WTC11 (cell line): ENCODE measurements at regions not wholly inside any gene's neighbourhood (a gene's known extent, or its start where the extent isn't known, plus 50 kb on each side); places are given as distances from the start of the nearest gene placed in this dataset.

Experiments used
- ATAC-seq: fragments of 200-7000 bp; cut with Tn5 transposase; 2 replicates; pipeline ENCODE4 v1.10.0; 2021; ENCODE audit warnings: mild to moderate bottlenecking, moderate library complexity
- CTCF ChIA-PET: fragments of 300-600 bp; sonication (Branson Sonifier 250); formaldehyde crosslinking; loops from one replicate; lab custom pipeline; 2021; ENCODE audit warnings: antibody characterized with exemption; lab: Charles Lee
- POLR2A ChIA-PET: fragments of 350-600 bp; sonication (Branson Sonifier 250); formaldehyde crosslinking; loops from one replicate; lab custom pipeline; 2021; ENCODE audit warnings: antibody characterized with exemption; lab: Charles Lee
- DNase-seq: peaks from one replicate; pipeline ENCODE4 v3.0.0; 2021; ENCODE audit warnings: low spot score
- H3K27ac Mint-ChIP-seq: 2 replicates; pipeline ENCODE4 v1.8.0; 2021; ENCODE audit warnings: mixed read lengths
- H3K27me3 Mint-ChIP-seq: 2 replicates; pipeline ENCODE4 v1.8.0; 2021; ENCODE audit warnings: low read depth, mild to moderate bottlenecking, moderate library complexity, mixed read lengths
- H3K36me3 Mint-ChIP-seq: 2 replicates; pipeline ENCODE4 v1.8.0; 2021; ENCODE audit warnings: mixed read lengths
- H3K4me1 Mint-ChIP-seq: 2 replicates; pipeline ENCODE4 v1.8.0; 2022; ENCODE audit warnings: mixed read lengths
- H3K4me3 Mint-ChIP-seq: 2 replicates; pipeline ENCODE4 v1.8.0; 2021; ENCODE audit warnings: mild to moderate bottlenecking, moderate library complexity, mixed read lengths
- H3K9me3 Mint-ChIP-seq: 2 replicates; pipeline ENCODE4 v1.8.0; 2021; ENCODE audit warnings: mixed read lengths
- AR ChIP-seq: fragments of 250-450 bp; sonication (Bioruptor Pico); IDR thresholded peaks from 2 replicates; pipeline ENCODE4 v1.9.0; 2021; ENCODE audit warnings: mild to moderate bottlenecking
- ATF6 ChIP-seq: sonication (generic); formaldehyde crosslinking; IDR thresholded peaks from 2 replicates; pipeline ENCODE4 v1.8.1; 2023; ENCODE audit warnings: mild to moderate bottlenecking, missing genetic modification reagents
- CBFB ChIP-seq: sonication (generic); formaldehyde crosslinking; IDR thresholded peaks from 2 replicates; pipeline ENCODE4 v1.8.1; 2022; ENCODE audit warnings: mild to moderate bottlenecking, low read depth, missing genetic modification reagents
- CREM ChIP-seq: sonication (generic); formaldehyde crosslinking; IDR thresholded peaks from 2 replicates; pipeline ENCODE4 v1.8.1; 2022; ENCODE audit warnings: mild to moderate bottlenecking, missing genetic modification reagents, moderate library complexity
- FOXK1 ChIP-seq: sonication (generic); formaldehyde crosslinking; IDR thresholded peaks from 2 replicates; pipeline ENCODE4 v1.8.0; 2022; ENCODE audit warnings: mild to moderate bottlenecking, moderate library complexity, missing genetic modification reagents
- FOXP1 ChIP-seq: sonication (generic); formaldehyde crosslinking; IDR thresholded peaks from 2 replicates; pipeline ENCODE4 v1.8.0; 2022; ENCODE audit warnings: missing genetic modification reagents, mild to moderate bottlenecking, moderate library complexity, borderline replicate concordance
- GABPB1 ChIP-seq: sonication (generic); formaldehyde crosslinking; IDR thresholded peaks from 2 replicates; pipeline ENCODE4 v1.8.1; 2023; ENCODE audit warnings: mild to moderate bottlenecking, missing genetic modification reagents
- IRF2 ChIP-seq: sonication (generic); formaldehyde crosslinking; IDR thresholded peaks from 2 replicates; pipeline ENCODE4 v1.8.0; 2022; ENCODE audit warnings: low read depth, missing genetic modification reagents, borderline replicate concordance
- MXD4 ChIP-seq: fragments of 250-450 bp; sonication (Bioruptor Pico); IDR thresholded peaks from 2 replicates; pipeline ENCODE4 v1.8.0; 2021; ENCODE audit warnings: mild to moderate bottlenecking, moderate library complexity, borderline replicate concordance
- NFYB ChIP-seq: sonication (generic); formaldehyde crosslinking; conservative IDR thresholded peaks from 2 replicates; pipeline ENCODE4 v1.8.0; 2022; ENCODE audit warnings: low read depth, missing genetic modification reagents
- NR3C1 ChIP-seq: sonication (generic); formaldehyde crosslinking; conservative IDR thresholded peaks from 2 replicates; pipeline ENCODE4 v1.8.1; 2023; ENCODE audit warnings: low read depth, mild to moderate bottlenecking, missing genetic modification reagents
- SMAD4 ChIP-seq: sonication (generic); formaldehyde crosslinking; IDR thresholded peaks from 2 replicates; pipeline ENCODE4 v1.8.0; 2022; ENCODE audit warnings: mild to moderate bottlenecking, missing genetic modification reagents
- TCF7 ChIP-seq: sonication (generic); formaldehyde crosslinking; IDR thresholded peaks from 2 replicates; pipeline ENCODE4 v1.8.0; 2022; ENCODE audit warnings: mild to moderate bottlenecking, low read depth, missing genetic modification reagents, moderate library complexity
- TEAD1 ChIP-seq: sonication (generic); formaldehyde crosslinking; IDR thresholded peaks from 2 replicates; pipeline ENCODE4 v1.8.0; 2022; ENCODE audit warnings: mild to moderate bottlenecking, missing genetic modification reagents
- ZNF138 ChIP-seq: sonication (generic); formaldehyde crosslinking; conservative IDR thresholded peaks from 2 replicates; pipeline ENCODE4 v1.8.1; 2022; ENCODE audit warnings: mild to moderate bottlenecking, moderate library complexity, missing genetic modification reagents
- ZNF232 ChIP-seq: sonication (generic); formaldehyde crosslinking; IDR thresholded peaks from 2 replicates; pipeline ENCODE4 v1.8.0; 2022; ENCODE audit warnings: mild to moderate bottlenecking, missing genetic modification reagents
- ZNF416 ChIP-seq: fragments of 250-450 bp; sonication (Bioruptor Pico); IDR thresholded peaks from 2 replicates; pipeline ENCODE4 v1.9.0; 2021; ENCODE audit warnings: mild to moderate bottlenecking, inconsistent platforms
- ZNF423 ChIP-seq: fragments of 250-450 bp; sonication (Bioruptor Pico); IDR thresholded peaks from 2 replicates; pipeline ENCODE4 v2.1.2; 2022; ENCODE audit warnings: mild to moderate bottlenecking, moderate library complexity
- ZNF671 ChIP-seq: fragments of 250-450 bp; sonication (Bioruptor Pico); IDR thresholded peaks from 2 replicates; pipeline ENCODE4 v1.8.0; 2021; ENCODE audit warnings: mild to moderate bottlenecking
- TF ChIP-seq, protein P1 (sequence below): sonication (generic); formaldehyde crosslinking; IDR thresholded peaks from 2 replicates; pipeline ENCODE4 v1.8.1; 2023; ENCODE audit warnings: mild to moderate bottlenecking, missing genetic modification reagents
- TF ChIP-seq, protein P2 (sequence below): sonication (generic); formaldehyde crosslinking; IDR thresholded peaks from 2 replicates; pipeline ENCODE4 v1.8.1; 2023; ENCODE audit warnings: mild to moderate bottlenecking, missing genetic modification reagents, moderate library complexity
- TF ChIP-seq, protein P3 (sequence below): sonication (generic); formaldehyde crosslinking; IDR thresholded peaks from 2 replicates; pipeline ENCODE4 v1.8.0; 2022; ENCODE audit warnings: missing genetic modification reagents
- TF ChIP-seq, protein P4 (sequence below): sonication (generic); formaldehyde crosslinking; IDR thresholded peaks from 2 replicates; pipeline ENCODE4 v1.8.0; 2022; ENCODE audit warnings: mild to moderate bottlenecking, missing genetic modification reagents

DNA sequence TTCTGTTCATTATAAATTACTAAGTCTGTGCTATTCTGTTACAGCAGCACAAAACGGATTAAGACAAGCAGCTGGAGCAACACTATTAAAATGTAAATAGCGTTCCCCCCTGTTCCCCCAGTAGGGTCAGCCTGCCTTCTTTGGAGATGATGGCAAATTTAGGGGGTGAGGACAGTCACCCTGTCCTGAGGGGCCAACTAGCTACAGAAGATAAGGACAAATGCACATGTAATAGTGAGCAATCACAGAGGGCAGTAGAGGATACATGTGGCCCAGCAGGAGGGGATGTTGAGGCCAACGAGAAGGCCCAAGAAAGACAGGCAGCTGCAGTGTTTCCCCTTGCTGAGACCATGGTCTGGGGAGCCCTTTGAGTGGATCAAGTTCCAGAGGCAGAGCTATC, 266.7 kb upstream of the CDYL start:
- H3K36me3 Mint-ChIP-seq = peaks cover 10% of the 10 kb centered on the region; the same call in 1 of the 2 replicates
- no peak overlapping the region for H3K4me3 Mint-ChIP-seq
- ATAC-seq (no peak), DNase-seq (no peak)
- H3K27ac Mint-ChIP-seq = no peak overlapping the region
- ChIA-PET POLR2A (no interaction called here), CTCF (no interaction called here)
- peaks cover 43% of the 10 kb centered on the region for H3K27me3 Mint-ChIP-seq
- TF ChIP-seq ZNF671 (CRISPR knock-in tag) (no peak), ZNF232 (no peak), FOXP1 (no peak), NR3C1 (CRISPR knock-in tag) (no peak), NFYB (CRISPR knock-in tag) (no peak), ZNF416 (CRISPR knock-in tag) (no peak), AR (CRISPR knock-in tag) (no peak), ZNF138 (no peak), GABPB1 (CRISPR knock-in tag) (no peak), FOXK1 (CRISPR knock-in tag) (no peak)
- TF ChIP-seq, protein P1, sequence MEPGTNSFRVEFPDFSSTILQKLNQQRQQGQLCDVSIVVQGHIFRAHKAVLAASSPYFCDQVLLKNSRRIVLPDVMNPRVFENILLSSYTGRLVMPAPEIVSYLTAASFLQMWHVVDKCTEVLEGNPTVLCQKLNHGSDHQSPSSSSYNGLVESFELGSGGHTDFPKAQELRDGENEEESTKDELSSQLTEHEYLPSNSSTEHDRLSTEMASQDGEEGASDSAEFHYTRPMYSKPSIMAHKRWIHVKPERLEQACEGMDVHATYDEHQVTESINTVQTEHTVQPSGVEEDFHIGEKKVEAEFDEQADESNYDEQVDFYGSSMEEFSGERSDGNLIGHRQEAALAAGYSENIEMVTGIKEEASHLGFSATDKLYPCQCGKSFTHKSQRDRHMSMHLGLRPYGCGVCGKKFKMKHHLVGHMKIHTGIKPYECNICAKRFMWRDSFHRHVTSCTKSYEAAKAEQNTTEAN = no peak
- peaks cover 41% of the 10 kb centered on the region for H3K4me1 Mint-ChIP-seq
- H3K9me3 Mint-ChIP-seq = peaks cover 27% of the 10 kb centered on the region

GRCh38 chr6:4506792-4507191, 269.4 kb upstream of the CDYL start:
- peaks cover 22% of the 10 kb centered on the region for H3K36me3 Mint-ChIP-seq
- peaks cover 37% of the 10 kb centered on the region for H3K27me3 Mint-ChIP-seq
- no peak overlapping the region for H3K27ac Mint-ChIP-seq

More at GRCh38 chr6:4506792-4507191, 269.4 kb upstream of the CDYL start:
- H3K9me3 Mint-ChIP-seq = peaks cover 43% of the 10 kb centered on the region
- ATAC-seq (no peak), DNase-seq (no peak)
- POLR2A ChIA-PET = no interaction called here
- peaks cover 55% of the 10 kb centered on the region for H3K4me1 Mint-ChIP-seq
- CTCF ChIA-PET = no interaction called here
- TF ChIP-seq CBFB (CRISPR knock-in tag) (no peak), NFYB (CRISPR knock-in tag) (no peak), CREM (CRISPR knock-in tag) (no peak), SMAD4 (CRISPR knock-in tag) (no peak), FOXK1 (CRISPR knock-in tag) (no peak), ATF6 (CRISPR knock-in tag) (no peak), AR (CRISPR knock-in tag) (no peak), MXD4 (CRISPR knock-in tag) (no peak), TEAD1 (CRISPR knock-in tag) (no peak), ZNF416 (CRISPR knock-in tag) (no peak), IRF2 (CRISPR knock-in tag) (no peak), ZNF423 (CRISPR knock-in tag) (no peak), TCF7 (CRISPR knock-in tag) (no peak)
- TF ChIP-seq, protein P2, sequence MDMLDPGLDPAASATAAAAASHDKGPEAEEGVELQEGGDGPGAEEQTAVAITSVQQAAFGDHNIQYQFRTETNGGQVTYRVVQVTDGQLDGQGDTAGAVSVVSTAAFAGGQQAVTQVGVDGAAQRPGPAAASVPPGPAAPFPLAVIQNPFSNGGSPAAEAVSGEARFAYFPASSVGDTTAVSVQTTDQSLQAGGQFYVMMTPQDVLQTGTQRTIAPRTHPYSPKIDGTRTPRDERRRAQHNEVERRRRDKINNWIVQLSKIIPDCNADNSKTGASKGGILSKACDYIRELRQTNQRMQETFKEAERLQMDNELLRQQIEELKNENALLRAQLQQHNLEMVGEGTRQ (CRISPR knock-in tag) = no peak
- TF ChIP-seq, protein P3, sequence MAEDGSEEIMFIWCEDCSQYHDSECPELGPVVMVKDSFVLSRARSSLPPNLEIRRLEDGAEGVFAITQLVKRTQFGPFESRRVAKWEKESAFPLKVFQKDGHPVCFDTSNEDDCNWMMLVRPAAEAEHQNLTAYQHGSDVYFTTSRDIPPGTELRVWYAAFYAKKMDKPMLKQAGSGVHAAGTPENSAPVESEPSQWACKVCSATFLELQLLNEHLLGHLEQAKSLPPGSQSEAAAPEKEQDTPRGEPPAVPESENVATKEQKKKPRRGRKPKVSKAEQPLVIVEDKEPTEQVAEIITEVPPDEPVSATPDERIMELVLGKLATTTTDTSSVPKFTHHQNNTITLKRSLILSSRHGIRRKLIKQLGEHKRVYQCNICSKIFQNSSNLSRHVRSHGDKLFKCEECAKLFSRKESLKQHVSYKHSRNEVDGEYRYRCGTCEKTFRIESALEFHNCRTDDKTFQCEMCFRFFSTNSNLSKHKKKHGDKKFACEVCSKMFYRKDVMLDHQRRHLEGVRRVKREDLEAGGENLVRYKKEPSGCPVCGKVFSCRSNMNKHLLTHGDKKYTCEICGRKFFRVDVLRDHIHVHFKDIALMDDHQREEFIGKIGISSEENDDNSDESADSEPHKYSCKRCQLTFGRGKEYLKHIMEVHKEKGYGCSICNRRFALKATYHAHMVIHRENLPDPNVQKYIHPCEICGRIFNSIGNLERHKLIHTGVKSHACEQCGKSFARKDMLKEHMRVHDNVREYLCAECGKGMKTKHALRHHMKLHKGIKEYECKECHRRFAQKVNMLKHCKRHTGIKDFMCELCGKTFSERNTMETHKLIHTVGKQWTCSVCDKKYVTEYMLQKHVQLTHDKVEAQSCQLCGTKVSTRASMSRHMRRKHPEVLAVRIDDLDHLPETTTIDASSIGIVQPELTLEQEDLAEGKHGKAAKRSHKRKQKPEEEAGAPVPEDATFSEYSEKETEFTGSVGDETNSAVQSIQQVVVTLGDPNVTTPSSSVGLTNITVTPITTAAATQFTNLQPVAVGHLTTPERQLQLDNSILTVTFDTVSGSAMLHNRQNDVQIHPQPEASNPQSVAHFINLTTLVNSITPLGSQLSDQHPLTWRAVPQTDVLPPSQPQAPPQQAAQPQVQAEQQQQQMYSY (CRISPR knock-in tag) = no peak
- TF ChIP-seq, protein P4, sequence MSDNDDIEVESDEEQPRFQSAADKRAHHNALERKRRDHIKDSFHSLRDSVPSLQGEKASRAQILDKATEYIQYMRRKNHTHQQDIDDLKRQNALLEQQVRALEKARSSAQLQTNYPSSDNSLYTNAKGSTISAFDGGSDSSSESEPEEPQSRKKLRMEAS = no peak
- no peak overlapping the region for H3K4me3 Mint-ChIP-seq
